GM10248 (cell line): ENCODE measurements at regions not wholly inside any gene's neighbourhood (a gene's known extent, or its start where the extent isn't known, plus 50 kb on each side); places are given as distances from the start of the nearest gene placed in this dataset.

ENCODE experiments used
- CTCF ChIA-PET: fragments of 300-600 bp; sonication (Branson Sonifier 250); formaldehyde crosslinking; extraction: SDS; loops from one replicate; lab custom pipeline; 2021; ENCODE audit warnings: antibody characterized with exemption; lab: Yijun Ruan, JAX
- POLR2A ChIA-PET: fragments of 350-650 bp; sonication (Branson Sonifier 250); formaldehyde crosslinking; extraction: SDS; loops from one replicate; lab custom pipeline; 2020; ENCODE audit warnings: antibody characterized with exemption; lab: Yijun Ruan, JAX
- DNase-seq: peaks from one replicate; pipeline ENCODE4 v3.0.0; 2012; ENCODE audit errors: extremely low spot score
- TF ChIP-seq, protein P1 (sequence below): IDR thresholded peaks from 2 replicates; pipeline ENCODE4 v1.5.1; 2012; ENCODE audit warnings: mild to moderate bottlenecking, low read depth; ENCODE audit errors: extremely low read depth, missing control alignments, control extremely low read depth

DNA sequence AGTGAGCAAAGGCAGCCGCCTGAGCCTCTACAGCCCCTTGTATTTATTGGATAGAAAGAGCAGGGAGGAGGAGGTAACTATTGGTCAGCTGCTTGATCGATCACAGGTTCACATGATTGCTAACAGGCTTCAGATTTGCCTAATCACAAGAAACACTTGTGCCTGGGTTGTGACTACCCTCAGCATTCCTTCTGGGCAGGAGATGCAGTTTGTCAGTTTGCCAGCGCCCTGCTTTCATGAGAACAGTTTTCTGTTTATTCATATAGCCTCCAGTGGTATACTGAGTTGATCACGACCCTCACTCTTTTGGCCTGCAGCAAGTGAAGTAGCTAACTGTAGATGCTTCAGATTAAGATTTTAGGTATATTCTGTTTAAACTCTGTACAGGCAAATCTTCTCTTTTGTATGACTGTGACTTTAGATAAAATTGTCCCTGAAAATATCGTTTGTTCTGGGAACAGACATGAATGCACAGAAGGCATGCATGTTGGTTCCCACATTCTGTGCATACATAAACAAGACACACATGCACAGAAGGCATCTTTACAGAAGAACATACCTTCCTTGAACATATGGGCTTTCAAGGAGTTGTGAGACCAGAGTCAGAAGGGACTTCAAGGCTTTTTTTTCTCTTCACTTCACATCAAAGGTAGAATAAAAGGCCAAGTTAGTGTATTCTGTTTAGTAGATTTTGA, 422.4 kb upstream of the STEAP1 start:
- TF ChIP-seq, protein P1, sequence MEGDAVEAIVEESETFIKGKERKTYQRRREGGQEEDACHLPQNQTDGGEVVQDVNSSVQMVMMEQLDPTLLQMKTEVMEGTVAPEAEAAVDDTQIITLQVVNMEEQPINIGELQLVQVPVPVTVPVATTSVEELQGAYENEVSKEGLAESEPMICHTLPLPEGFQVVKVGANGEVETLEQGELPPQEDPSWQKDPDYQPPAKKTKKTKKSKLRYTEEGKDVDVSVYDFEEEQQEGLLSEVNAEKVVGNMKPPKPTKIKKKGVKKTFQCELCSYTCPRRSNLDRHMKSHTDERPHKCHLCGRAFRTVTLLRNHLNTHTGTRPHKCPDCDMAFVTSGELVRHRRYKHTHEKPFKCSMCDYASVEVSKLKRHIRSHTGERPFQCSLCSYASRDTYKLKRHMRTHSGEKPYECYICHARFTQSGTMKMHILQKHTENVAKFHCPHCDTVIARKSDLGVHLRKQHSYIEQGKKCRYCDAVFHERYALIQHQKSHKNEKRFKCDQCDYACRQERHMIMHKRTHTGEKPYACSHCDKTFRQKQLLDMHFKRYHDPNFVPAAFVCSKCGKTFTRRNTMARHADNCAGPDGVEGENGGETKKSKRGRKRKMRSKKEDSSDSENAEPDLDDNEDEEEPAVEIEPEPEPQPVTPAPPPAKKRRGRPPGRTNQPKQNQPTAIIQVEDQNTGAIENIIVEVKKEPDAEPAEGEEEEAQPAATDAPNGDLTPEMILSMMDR, result no peak
- ChIA-PET CTCF (no interaction called here), POLR2A (no interaction called here)
- no peak for DNase-seq

GRCh38 chr7:89738549-89738948, 415.7 kb upstream of the STEAP1 start:
- POLR2A ChIA-PET, result no interaction called here
- TF ChIP-seq, protein P1, result no peak
- CTCF ChIA-PET, result interaction anchor here (1.6 kb wide), 1 partner anchor 12 kb away, joined by 4 read pairs; no protein-coding TSS in a partner anchor
- no peak for DNase-seq

- TF ChIP-seq, protein P1, result no peak
- POLR2A ChIA-PET, result no interaction called here
- CTCF ChIA-PET, result interaction anchor here (0.6 kb wide), 1 partner anchor 14 kb away, joined by 3 read pairs; no protein-coding TSS in a partner anchor
- no peak for DNase-seq
Observed at GRCh38 chr7:89757910-89758309, 396.4 kb upstream of the STEAP1 start.

DNA sequence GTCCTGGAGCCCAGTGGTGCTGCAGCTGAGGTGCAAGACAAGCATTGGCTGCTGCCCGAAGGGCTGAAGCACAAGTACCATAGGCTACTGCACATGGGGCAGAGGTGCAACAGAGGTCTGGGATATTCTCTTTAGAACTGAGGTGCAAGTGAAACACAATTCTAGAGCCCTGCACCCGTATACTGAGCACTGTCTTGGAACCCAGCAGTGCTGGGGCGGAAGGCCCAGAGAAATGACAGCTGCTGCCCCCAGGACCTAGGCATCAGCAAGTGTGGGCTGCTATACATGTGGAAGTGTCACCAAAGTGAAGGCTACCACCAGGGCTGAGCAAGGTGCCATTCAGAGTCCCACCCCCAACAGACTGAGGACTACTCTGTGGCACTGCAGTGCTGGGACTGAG, 393.6 kb upstream of the STEAP1 start:
- ChIA-PET CTCF (interaction anchor here (1.4 kb wide), 1 partner anchor 46 kb away, joined by 3 read pairs; no protein-coding TSS in a partner anchor), POLR2A (no interaction called here)
- TF ChIP-seq, protein P1, result no peak
- no peak for DNase-seq

DNA sequence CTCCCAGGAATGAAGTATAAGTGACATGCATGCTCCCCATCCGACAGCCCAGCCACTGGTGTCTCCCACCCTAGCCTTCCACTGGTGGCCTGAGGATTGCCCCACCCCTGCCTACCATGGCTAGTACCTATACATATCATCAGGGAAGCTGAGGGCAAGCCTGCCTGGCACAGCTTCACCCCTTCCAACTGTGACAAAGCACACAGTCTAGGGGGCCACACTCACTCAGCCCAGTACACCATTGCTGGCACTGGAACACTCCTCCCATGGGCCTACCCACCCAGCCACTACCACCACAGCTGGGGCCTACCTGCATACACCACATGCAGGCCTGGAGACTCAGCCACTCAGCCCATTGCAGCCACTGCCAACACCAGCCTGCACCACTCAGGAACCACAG, 393.1 kb upstream of the STEAP1 start:
- TF ChIP-seq, protein P1, result no peak
- CTCF ChIA-PET, result no interaction called here
- no peak for DNase-seq
- POLR2A ChIA-PET, result no interaction called here

GRCh38 chr7:89770161-89770560, 384.1 kb upstream of the STEAP1 start:
- TF ChIP-seq, protein P1, result no peak
- DNase-seq, result no peak
- POLR2A ChIA-PET, result no interaction called here
- CTCF ChIA-PET, result no interaction called here
